BLaER1 treated with 17β-estradiol and CSF1 and Interleukin-3, amounts not matched to agents 10 nM and 100 nM (cell line): ENCODE measurements at regions not wholly inside any gene's neighbourhood (a gene's known extent, or its start where the extent isn't known, plus 50 kb on each side); places are given as distances from the start of the nearest gene placed in this dataset.
"Not testable (repeated sequence)": the region's sequence is repeated elsewhere in the genome, so short reads cannot be mapped to it uniquely, and the experiment has no call there.

Source experiments
- H3K27ac ChIP-seq, 11 experiments: shearing (Covaris generic); formaldehyde crosslinking; 2 replicates each; pipeline ENCODE4 v1.8.1; 2022
- H3K27me3 ChIP-seq, 11 experiments: shearing (Covaris generic); formaldehyde crosslinking; 2 replicates each; pipeline ENCODE4 v1.8.1; 2022
- H3K36me3 ChIP-seq, 11 experiments: shearing (Covaris generic); formaldehyde crosslinking; 2 replicates each; pipeline ENCODE4 v1.8.1; 2022
- H3K4me1 ChIP-seq, 10 experiments: shearing (Covaris generic); formaldehyde crosslinking; 2 replicates each; pipeline ENCODE4 v1.8.1; 2022
- H3K4me2 ChIP-seq, 11 experiments: shearing (Covaris generic); formaldehyde crosslinking; 2 replicates each; pipeline ENCODE4 v1.8.1; 2022
- H3K4me3 ChIP-seq, 10 experiments: shearing (Covaris generic); formaldehyde crosslinking; 2 replicates each; pipeline ENCODE4 v1.8.1; 2022
- H3K9ac ChIP-seq, 11 experiments: shearing (Covaris generic); formaldehyde crosslinking; 2 replicates each; pipeline ENCODE4 v1.8.1; 2022
- H3K9me3 ChIP-seq, 11 experiments: shearing (Covaris generic); formaldehyde crosslinking; replicated peaks in 1 of 11; 2 replicates each; pipeline ENCODE4 v1.8.1; 2022
- H4K20me1 ChIP-seq, 11 experiments: shearing (Covaris generic); formaldehyde crosslinking; 2 replicates each; pipeline ENCODE4 v1.8.1; 2022
- Cebpa-rat ChIP-seq, 11 experiments: shearing (Covaris generic); IDR thresholded peaks; 2 replicates each; pipeline ENCODE4 v1.8.1; 2022

DNA sequence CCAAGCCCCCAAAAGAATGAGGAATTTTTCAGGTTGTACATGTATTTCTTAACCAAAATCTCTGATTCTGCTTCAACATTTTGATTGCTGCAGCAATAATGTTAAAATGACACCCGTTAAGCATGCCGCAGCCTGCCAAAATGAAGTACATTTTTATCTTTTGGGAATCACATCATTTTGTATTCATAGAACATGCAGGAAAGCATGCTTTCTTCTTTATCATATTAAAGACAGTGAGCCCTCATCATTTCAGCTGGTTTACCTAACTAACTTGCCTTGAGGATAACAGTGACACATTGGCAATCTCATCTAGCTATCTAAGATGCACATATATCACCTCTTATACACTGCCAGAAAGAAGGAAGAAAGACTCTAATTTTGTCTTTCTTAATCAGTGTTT lies 299.2 kb downstream of the LTN1 start:
- H3K9me3 ChIP-seq = peaks cover 0 to 18% (median 0%) of the 10 kb centered on the region in 11 experiments; a peak in 9 of 22 replicates
- no peaks in the 10 kb centered on the region for H4K20me1 ChIP-seq
- H3K9ac ChIP-seq = no peak overlapping the region
- no peak overlapping the region for H3K4me3 ChIP-seq
- no peaks in the 10 kb centered on the region for H3K4me1 ChIP-seq
- no peak for TF ChIP-seq Cebpa-rat (IDR thresholded peaks at IDR 0.05)
- H3K27me3 ChIP-seq = no peaks in the 10 kb centered on the region
- H3K27ac ChIP-seq = no peak overlapping the region
- H3K36me3 ChIP-seq = no peaks in the 10 kb centered on the region
- no peak overlapping the region for H3K4me2 ChIP-seq

- Histone ChIP-seq H3K9ac (no peak overlapping the region), H3K27ac (no peak overlapping the region), H3K9me3 (peaks cover 0 to 5% (median 0%) of the 10 kb centered on the region in 11 experiments; a peak in 5 of 22 replicates), H3K4me3 (no peak overlapping the region), H3K4me1 (no peaks in the 10 kb centered on the region), H3K27me3 (no peaks in the 10 kb centered on the region), H4K20me1 (no peaks in the 10 kb centered on the region), H3K36me3 (no peaks in the 10 kb centered on the region), H3K4me2 (no peak overlapping the region)
- TF ChIP-seq Cebpa-rat (IDR thresholded peaks at IDR 0.05) = no peak
Measured at GRCh38 chr21:28690196-28690595, 302.5 kb downstream of the LTN1 start.

- no peaks in the 10 kb centered on the region for H3K27me3 ChIP-seq
- no peaks in the 10 kb centered on the region for H3K4me1 ChIP-seq
- H3K4me3 ChIP-seq = no peak overlapping the region
- H3K9me3 ChIP-seq = no peaks in the 10 kb centered on the region
- H4K20me1 ChIP-seq = no peaks in the 10 kb centered on the region
- no peak for TF ChIP-seq Cebpa-rat (IDR thresholded peaks at IDR 0.05)
- H3K36me3 ChIP-seq = no peaks in the 10 kb centered on the region
- H3K9ac ChIP-seq = no peak overlapping the region
- no peak overlapping the region for H3K4me2 ChIP-seq
- H3K27ac ChIP-seq = no peak overlapping the region
Measured at GRCh38 chr21:28688381-28688780, 304.3 kb downstream of the LTN1 start.

DNA sequence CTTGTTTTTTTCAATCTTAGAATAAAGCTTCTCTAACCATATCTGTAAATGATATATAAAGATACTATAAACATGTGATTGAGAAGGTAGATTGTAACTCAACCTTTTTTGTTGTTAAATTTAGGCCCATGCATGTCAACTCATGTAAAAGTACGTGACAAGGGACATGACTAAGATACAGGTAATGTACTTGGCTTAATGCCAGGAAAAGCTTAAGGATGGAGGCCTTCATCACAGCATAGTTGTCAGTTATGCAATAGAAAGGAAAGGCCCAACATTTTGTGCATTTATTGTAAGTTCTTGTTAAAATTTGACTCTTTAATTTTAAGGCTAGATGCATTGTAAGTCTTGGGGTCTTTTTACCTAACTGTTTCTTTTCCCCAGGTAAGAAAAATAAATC lies 305.1 kb downstream of the LTN1 start:
- no peak overlapping the region for H3K9ac ChIP-seq
- H3K4me2 ChIP-seq = no peak overlapping the region
- no peaks in the 10 kb centered on the region for H4K20me1 ChIP-seq
- H3K9me3 ChIP-seq = no peaks in the 10 kb centered on the region
- no peaks in the 10 kb centered on the region for H3K4me1 ChIP-seq
- H3K4me3 ChIP-seq = no peak overlapping the region
- no peaks in the 10 kb centered on the region for H3K27me3 ChIP-seq
- no peak for TF ChIP-seq Cebpa-rat (IDR thresholded peaks at IDR 0.05)
- H3K36me3 ChIP-seq = no peaks in the 10 kb centered on the region
- H3K27ac ChIP-seq = no peak overlapping the region

DNA sequence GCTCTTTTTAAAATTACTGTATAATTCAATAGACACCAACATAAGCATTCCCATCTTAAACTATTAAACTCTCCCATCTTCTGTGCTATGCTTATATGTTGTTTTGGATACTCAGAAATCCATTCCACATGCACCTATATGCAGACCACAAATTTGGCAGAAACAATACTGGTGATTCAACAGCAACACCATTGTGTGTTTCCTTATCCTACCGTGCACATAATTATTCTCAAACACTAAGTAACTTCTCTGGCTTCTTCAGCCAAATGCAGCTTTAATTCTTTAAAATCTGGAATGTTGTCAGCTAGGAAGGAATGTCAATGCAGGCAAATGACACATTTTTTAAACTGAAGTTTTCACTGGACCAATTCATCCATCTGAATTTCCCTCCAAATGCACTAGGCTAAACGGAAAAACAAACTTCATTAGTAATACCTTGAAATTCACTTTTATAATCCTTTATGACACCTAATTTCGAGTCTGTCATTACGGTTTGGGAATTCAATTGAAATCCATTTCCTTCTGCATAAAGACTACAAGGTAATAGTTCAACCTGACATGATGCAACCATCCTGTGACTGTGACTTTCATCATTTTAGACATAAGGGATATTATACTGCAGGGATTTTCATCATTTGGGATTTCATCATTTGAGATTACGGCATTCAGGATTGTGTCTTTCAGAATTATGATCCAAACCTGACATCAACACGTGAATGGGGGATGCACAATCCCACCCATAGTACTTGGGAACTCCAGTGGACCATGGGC lies 308.5 kb downstream of the LTN1 start:
- no peaks in the 10 kb centered on the region for H3K36me3 ChIP-seq

GRCh38 chr21:28682884-28683283 lies 309.8 kb downstream of the LTN1 start:
- not testable (repeated sequence) for H4K20me1 ChIP-seq, H3K4me3 ChIP-seq, H3K27ac ChIP-seq, H3K4me2 ChIP-seq, H3K9ac ChIP-seq, H3K4me1 ChIP-seq, H3K9me3 ChIP-seq, H3K36me3 ChIP-seq, H3K27me3 ChIP-seq

More for the DNA sequence above, 308.5 kb downstream of the LTN1 start:
- Histone ChIP-seq H3K4me2 (no peak overlapping the region), H3K27ac (no peak overlapping the region), H3K9me3 (no peaks in the 10 kb centered on the region), H3K27me3 (no peaks in the 10 kb centered on the region), H4K20me1 (no peaks in the 10 kb centered on the region), H3K9ac (no peak overlapping the region), H3K4me3 (no peak overlapping the region), H3K4me1 (no peaks in the 10 kb centered on the region)
- no peak for TF ChIP-seq Cebpa-rat (IDR thresholded peaks at IDR 0.05)

GRCh38 chr21:28677096-28677495 lies 315.6 kb downstream of the LTN1 start:
- not testable (repeated sequence) for H3K27ac ChIP-seq, H3K9ac ChIP-seq, H3K27me3 ChIP-seq, H4K20me1 ChIP-seq, H3K4me3 ChIP-seq, H3K4me2 ChIP-seq, H3K4me1 ChIP-seq, H3K36me3 ChIP-seq
- H3K9me3 ChIP-seq = peaks cover 14 to 26% (median 17%) of the 10 kb centered on the region in 11 experiments

DNA sequence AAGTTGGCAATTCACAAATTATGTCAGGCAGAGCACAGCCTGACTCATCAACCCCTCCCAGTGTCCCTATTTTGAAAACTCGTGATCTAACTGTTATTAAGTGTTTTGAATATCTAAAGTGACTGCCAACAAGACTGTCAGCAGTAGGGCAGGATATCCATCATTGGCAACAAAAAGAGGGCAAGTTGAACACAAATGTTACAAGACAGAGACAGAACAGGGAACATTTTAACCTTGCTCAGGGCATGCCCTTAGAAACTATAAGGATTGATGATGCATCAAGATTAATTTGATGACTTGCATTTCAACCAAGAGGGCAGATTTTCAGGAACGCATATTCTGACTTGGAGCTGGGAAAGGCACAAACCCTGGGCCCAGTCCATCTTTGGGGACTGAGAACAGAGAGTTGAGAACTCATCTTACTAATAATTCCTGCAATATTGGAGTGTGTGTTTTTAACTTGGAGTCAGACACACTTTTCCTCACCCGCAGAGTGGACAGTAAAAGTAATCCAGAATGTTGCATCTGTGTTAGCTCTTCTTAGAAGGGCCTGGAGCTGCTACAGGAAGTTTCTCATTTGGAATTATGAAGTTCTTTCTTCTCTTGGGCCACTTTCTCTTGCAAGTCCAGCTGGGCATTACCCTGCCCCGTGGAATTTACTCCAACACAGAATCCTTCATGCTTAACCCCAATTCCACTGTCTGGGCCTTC lies 317.2 kb downstream of the LTN1 start:
- Histone ChIP-seq H3K4me2 (no peak overlapping the region), H3K9me3 (peaks cover 20 to 36% (median 25%) of the 10 kb centered on the region in 11 experiments), H3K27ac (no peak overlapping the region), H3K9ac (no peak overlapping the region), H3K4me3 (no peak overlapping the region), H3K4me1 (no peaks in the 10 kb centered on the region), H3K27me3 (no peaks in the 10 kb centered on the region), H4K20me1 (no peaks in the 10 kb centered on the region), H3K36me3 (no peaks in the 10 kb centered on the region)
- no peak for TF ChIP-seq Cebpa-rat (IDR thresholded peaks at IDR 0.05)

GRCh38 chr21:28674763-28675162 lies 317.9 kb downstream of the LTN1 start:
- Histone ChIP-seq H3K4me1 (no peaks in the 10 kb centered on the region), H3K4me3 (no peak overlapping the region), H4K20me1 (no peaks in the 10 kb centered on the region)

More at GRCh38 chr21:28674763-28675162, 317.9 kb downstream of the LTN1 start:
- no peaks in the 10 kb centered on the region for H3K36me3 ChIP-seq
- no peak overlapping the region for H3K9ac ChIP-seq
- peaks cover 21 to 40% (median 29%) of the 10 kb centered on the region in 11 experiments for H3K9me3 ChIP-seq
- no peak overlapping the region for H3K4me2 ChIP-seq
- H3K27me3 ChIP-seq = no peaks in the 10 kb centered on the region
- H3K27ac ChIP-seq = no peak overlapping the region
- TF ChIP-seq Cebpa-rat (IDR thresholded peaks at IDR 0.05) = no peak
